ENCODE measurements at regions not wholly inside any gene's neighbourhood (a gene's known extent, or its start where the extent isn't known, plus 50 kb on each side); places are given as distances from the start of the nearest gene placed in this dataset.
A peak's percentile ranks its signal among the peaks of the same experiment; 100 is the strongest.

- TF ChIP-seq MXD1 (CRISPR knock-in tag; IDR thresholded peaks at IDR 0.05; ENCODE audit: borderline replicate concordance, poor library complexity, severe bottlenecking) (no peak), IFI16 (CRISPR knock-in tag; IDR thresholded peaks at IDR 0.05) (no peak)
Measured at GRCh38 chr2:2715036-2715818, 384.2 kb upstream of the MYT1L start (continued).

DNA sequence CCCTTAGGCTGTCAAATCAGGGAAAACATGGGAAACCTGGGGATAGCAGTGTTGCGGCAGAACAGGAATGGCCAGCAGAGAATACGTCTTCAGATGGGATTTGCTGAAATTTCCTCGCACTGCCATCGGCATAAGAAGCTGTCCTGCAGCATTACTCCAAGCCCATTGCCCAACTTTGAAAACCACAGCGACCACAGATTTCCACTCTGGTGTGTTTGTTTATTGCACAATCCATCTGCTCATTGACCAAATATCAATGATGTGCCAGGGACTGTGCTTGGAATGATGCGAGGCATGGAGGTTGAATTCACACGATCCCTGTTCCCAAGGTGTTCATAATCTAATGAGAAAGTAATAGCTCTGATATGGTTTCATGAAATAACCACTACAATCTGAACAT lies 383.3 kb upstream of the MYT1L start:
- Histone ChIP-seq H3K9me3 (replicated peaks; ENCODE audit: control insufficient read depth, insufficient read depth, low read depth, low read length) (no peaks in the 10 kb centered on the region), H3K36me3 (ENCODE audit: control insufficient read depth, insufficient read depth, low read length) (no peaks in the 10 kb centered on the region), H3K27ac (ENCODE audit: extremely low read depth, low read depth, low read length) (no peak overlapping the region), H3K4me1 (replicated peaks in 1 of 2; ENCODE audit: control insufficient read depth in 2 of 2, insufficient read depth in 2 of 2, low read length in 2 of 2) (no peaks in the 10 kb centered on the region), H3K27me3 (ENCODE audit: control insufficient read depth in 2 of 2, insufficient read depth in 2 of 2, low read length in 2 of 2) (peaks cover 0 to 45% of the 10 kb centered on the region in 2 experiments), H3K9ac (ENCODE audit: insufficient read depth in 1 of 2, low read depth in 2 of 2, low read length in 2 of 2) (no peak overlapping the region), H2AFZ (ENCODE audit: low read depth, low read length) (no peak overlapping the region), H3K79me2 (ENCODE audit: control insufficient read depth, insufficient read depth, low read length) (no peaks in the 10 kb centered on the region), H3K9me1 (ENCODE audit: control insufficient read depth, insufficient read depth, low read length) (no peaks in the 10 kb centered on the region), H3K4me3 (no peak overlapping the region), H4K20me1 (replicated peaks; ENCODE audit: control insufficient read depth, insufficient read depth, low read length) (no peaks in the 10 kb centered on the region; the same call in 1 of the 2 replicates), H3K4me2 (ENCODE audit: insufficient read depth, low read length) (no peak overlapping the region)
- WGBS (ENCODE audit: insufficient coverage, low coverage, missing lambda C conversion rate) = 0% methylated on average over 7 of the region's 7 CpGs
- no peak for ATAC-seq
- no TSS peak for BruUV-seq (replicated peaks)
- in situ Hi-C loops (cut with MboI) = no loop called here
- no peak for DNase-seq (ENCODE audit: extremely low read depth in 1 of 4, low spot score in 3 of 4)
- intact Hi-C loops (cut with micrococcal nuclease) = no loop called here
- POLR2A ChIA-PET = interaction anchor here (0.8 kb wide), 1 partner anchor 905 kb away, joined by 3 read pairs; no protein-coding TSS in a partner anchor
- TF ChIP-seq MCM2 (IDR thresholded peaks at IDR 0.05; ENCODE audit: low read depth) (no peak), TEAD4 (IDR thresholded peaks at IDR 0.05; ENCODE audit: low read length) (no peak), TEAD4 (CRISPR knock-in tag; IDR thresholded peaks at IDR 0.05; ENCODE audit: borderline replicate concordance) (no peak), CBX3 (IDR thresholded peaks at IDR 0.05; ENCODE audit: borderline replicate concordance in 1 of 2, low read length in 2 of 2) (no peak), CEBPG (CRISPR knock-in tag; IDR thresholded peaks at IDR 0.05) (no peak), CEBPG (tag; conservative IDR thresholded peaks at IDR 0.05 in 1 of 2, IDR thresholded peaks at IDR 0.05 in 1 of 2) (peak; percentile 46 to 57; a peak in 3 of 4 replicates), CEBPB (tag; IDR thresholded peaks at IDR 0.05) (peak; percentile 69)
- CTCF ChIA-PET (ENCODE audit: low intra/inter-chr PET ratio) = no interaction called here
- FAIRE-seq = no peak

Measured in K562 (cell line).